ENCODE measurements at regions not wholly inside any gene's neighbourhood (a gene's known extent, or its start where the extent isn't known, plus 50 kb on each side); places are given as distances from the start of the nearest gene placed in this dataset.
"Not testable (repeated sequence)": the region's sequence is repeated elsewhere in the genome, so short reads cannot be mapped to it uniquely, and the experiment has no call there.

DNA sequence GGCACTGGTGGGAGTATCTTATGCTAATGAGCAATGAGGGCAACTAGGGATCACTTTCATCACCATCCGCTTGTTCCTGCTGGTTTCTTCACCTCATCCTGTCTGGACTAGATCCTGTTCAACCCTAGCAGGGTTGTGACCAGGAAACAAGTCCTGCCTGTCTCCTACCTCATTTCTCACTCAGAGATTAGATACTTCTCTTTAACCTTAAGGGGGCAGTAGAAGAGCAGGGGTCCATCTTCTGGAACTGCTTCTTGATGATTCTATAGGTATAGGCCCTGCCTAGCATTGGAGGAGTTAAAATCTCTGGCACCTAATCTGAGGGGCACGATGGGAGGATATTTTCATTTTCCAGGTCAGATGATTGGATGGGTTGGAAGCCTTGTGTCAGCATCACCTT is 415.5 kb downstream of the TGIF2LX start:
- H3K4me3 ChIP-seq (ENCODE audit: low read depth, low read length); H3K9ac ChIP-seq (ENCODE audit: low read depth, low read length); H3K27ac ChIP-seq (ENCODE audit: low read depth, low read length); H3K27me3 ChIP-seq (ENCODE audit: control insufficient read depth, insufficient read depth, low read length); H3K9me3 ChIP-seq (ENCODE audit: control insufficient read depth, insufficient read depth, low read length); H3K4me1 ChIP-seq (ENCODE audit: control insufficient read depth, insufficient read depth, low read length); H3K36me3 ChIP-seq (ENCODE audit: control insufficient read depth, insufficient read depth, low read length): not testable (repeated sequence)

DNA sequence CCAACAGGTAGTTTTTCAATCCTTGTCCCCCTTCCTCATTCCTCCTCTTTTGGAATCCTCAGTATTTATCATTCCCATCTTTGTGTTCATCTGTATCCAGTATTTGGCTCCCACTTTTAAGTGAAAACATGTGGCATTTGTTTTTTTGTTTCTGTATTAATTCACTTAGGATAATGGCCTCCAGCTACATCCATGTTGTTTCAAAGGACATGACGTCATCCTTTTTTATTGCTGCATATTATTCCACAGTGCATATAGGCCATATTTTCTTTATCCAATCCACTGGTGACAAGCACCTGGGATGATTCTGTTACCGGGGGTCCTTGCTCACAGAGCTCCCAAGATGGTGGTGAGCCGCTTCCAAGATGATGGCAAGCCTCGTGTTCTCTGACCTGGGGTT is 447.9 kb downstream of the TGIF2LX start:
- not testable (repeated sequence) for H3K27ac ChIP-seq (ENCODE audit: low read depth, low read length); H3K36me3 ChIP-seq (ENCODE audit: control insufficient read depth, insufficient read depth, low read length); H3K9ac ChIP-seq (ENCODE audit: low read depth, low read length); H3K4me1 ChIP-seq (ENCODE audit: control insufficient read depth, insufficient read depth, low read length); H3K9me3 ChIP-seq (ENCODE audit: control insufficient read depth, insufficient read depth, low read length); H3K4me3 ChIP-seq (ENCODE audit: low read depth, low read length); H3K27me3 ChIP-seq (ENCODE audit: control insufficient read depth, insufficient read depth, low read length)

DNA sequence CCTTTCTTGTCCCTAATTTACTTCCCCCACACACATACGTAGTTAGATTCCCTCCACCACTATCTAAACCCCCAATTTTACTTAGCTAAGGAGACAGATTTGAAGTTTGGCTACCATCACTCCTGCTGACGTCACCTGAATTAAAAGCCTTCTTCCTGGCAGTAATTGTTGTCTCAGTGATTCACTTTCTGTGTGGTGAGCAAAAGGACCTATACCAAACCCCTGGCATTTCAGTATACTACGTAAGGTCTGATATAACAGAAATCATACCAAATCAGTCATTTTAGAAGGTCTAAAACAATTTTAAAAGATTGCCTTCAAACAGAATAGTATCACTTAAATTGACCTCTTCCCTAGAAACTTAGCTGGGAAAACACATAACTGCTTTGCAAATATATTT is 476.3 kb downstream of the TGIF2LX start:
- H3K4me1 ChIP-seq (ENCODE audit: control insufficient read depth, insufficient read depth, low read length); H3K27me3 ChIP-seq (ENCODE audit: control insufficient read depth, insufficient read depth, low read length); H3K9ac ChIP-seq (ENCODE audit: low read depth, low read length); H3K27ac ChIP-seq (ENCODE audit: low read depth, low read length); H3K9me3 ChIP-seq (ENCODE audit: control insufficient read depth, insufficient read depth, low read length); H3K36me3 ChIP-seq (ENCODE audit: control insufficient read depth, insufficient read depth, low read length); H3K4me3 ChIP-seq (ENCODE audit: low read depth, low read length): not testable (repeated sequence)

DNA sequence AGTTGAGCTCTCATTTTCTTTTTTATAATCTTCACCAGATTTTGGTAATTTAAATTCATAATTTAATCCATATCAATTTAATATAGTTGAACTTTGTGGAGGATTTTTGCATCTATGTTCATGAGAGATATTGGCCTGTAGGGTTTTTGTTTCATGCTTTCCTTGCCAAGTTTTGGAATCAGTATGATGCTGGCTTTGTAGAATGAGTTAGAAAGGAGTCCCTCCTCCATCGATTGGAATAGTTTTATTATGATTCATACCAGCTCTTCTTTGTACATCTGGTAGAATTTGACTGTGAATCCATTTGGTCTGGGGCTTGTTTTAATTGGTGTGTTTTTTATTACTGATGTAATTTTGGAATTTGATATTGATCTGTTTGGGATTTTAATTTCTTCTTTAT is 480.5 kb downstream of the TGIF2LX start:
- not testable (repeated sequence) for H3K4me3 ChIP-seq (ENCODE audit: low read depth, low read length); H3K27me3 ChIP-seq (ENCODE audit: control insufficient read depth, insufficient read depth, low read length); H3K9ac ChIP-seq (ENCODE audit: low read depth, low read length); H3K9me3 ChIP-seq (ENCODE audit: control insufficient read depth, insufficient read depth, low read length); H3K36me3 ChIP-seq (ENCODE audit: control insufficient read depth, insufficient read depth, low read length); H3K27ac ChIP-seq (ENCODE audit: low read depth, low read length); H3K4me1 ChIP-seq (ENCODE audit: control insufficient read depth, insufficient read depth, low read length)

DNA sequence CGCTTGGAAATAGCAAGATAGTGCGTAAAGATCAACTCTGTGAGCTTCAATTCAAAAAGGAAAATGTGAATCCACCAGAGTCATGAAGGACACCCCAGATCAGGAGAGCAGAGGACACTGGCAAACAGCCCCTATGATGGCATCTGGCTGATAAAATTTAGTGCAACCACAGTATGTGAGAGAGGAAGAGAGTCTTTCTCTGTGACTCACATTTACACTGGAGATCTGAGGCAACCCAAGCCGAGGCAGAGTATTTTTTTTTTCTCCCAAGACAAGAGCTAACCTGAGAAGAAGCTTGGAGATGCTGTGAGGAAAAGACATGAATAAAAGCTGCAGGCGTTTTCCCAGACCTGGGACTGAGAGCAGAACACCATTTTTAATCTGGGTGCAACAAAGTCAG is 482.2 kb downstream of the TGIF2LX start:
- not testable (repeated sequence) for H3K4me1 ChIP-seq (ENCODE audit: control insufficient read depth, insufficient read depth, low read length); H3K36me3 ChIP-seq (ENCODE audit: control insufficient read depth, insufficient read depth, low read length); H3K4me3 ChIP-seq (ENCODE audit: low read depth, low read length); H3K27ac ChIP-seq (ENCODE audit: low read depth, low read length); H3K9ac ChIP-seq (ENCODE audit: low read depth, low read length); H3K9me3 ChIP-seq (ENCODE audit: control insufficient read depth, insufficient read depth, low read length); H3K27me3 ChIP-seq (ENCODE audit: control insufficient read depth, insufficient read depth, low read length)

DNA sequence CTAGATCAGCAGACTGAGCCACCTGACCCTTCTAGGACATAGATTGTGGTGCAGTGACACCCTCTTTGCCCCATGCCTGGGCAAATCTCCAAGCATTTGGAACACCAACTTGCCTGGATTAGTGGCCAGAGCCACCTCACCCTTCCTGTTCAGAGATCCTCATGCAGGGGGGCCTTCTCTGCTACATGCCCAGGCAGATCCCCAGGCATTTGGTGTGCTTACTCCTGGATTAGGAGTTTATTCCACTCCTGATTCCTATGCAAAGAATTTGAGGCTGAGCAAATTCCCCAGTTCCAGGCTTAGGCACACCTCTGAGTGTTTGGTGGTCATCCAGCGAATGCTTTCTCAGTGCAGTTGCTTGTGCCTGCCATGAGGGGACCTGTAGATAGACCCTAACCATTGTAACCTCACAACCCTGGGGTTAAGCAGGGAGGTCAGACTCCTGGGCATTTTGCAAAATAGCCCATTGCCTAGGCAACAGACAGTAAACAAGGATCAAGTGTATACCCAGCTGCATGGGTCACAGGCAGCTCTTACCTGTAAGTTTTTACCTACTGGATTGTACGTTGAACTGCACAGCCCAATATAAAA is 483.2 kb downstream of the TGIF2LX start:
- not testable (repeated sequence) for H3K9me3 ChIP-seq (ENCODE audit: control insufficient read depth, insufficient read depth, low read length); H3K36me3 ChIP-seq (ENCODE audit: control insufficient read depth, insufficient read depth, low read length); H3K9ac ChIP-seq (ENCODE audit: low read depth, low read length); H3K4me1 ChIP-seq (ENCODE audit: control insufficient read depth, insufficient read depth, low read length); H3K27me3 ChIP-seq (ENCODE audit: control insufficient read depth, insufficient read depth, low read length); H3K4me3 ChIP-seq (ENCODE audit: low read depth, low read length); H3K27ac ChIP-seq (ENCODE audit: low read depth, low read length)

DNA sequence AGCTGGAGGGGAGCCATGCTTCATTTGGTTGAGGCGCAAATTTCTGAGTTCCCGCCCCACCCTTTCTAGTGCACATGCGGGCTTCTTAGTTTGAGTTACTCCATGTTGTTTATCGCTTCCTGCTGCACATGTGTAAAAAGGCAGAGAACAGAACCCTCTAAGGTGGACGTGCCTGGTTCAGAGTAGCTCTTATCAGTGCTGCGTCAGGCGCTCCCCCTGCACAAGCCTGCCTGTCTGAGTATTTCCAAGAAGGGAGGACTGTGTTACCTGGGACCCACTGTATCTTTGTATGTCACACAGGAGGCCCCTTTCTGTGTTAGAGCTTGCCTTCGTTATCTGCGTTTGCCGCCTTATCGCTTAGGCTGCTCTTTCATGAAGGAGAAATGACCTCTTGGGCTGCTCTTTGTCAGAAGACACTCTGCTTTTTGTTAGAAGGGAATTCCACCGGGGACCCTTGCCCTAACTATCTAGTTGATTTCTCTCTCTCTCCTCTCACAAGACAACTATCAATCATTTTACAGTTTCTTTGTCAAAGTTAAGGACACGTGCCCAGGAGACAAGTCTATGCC is 532.1 kb downstream of the TGIF2LX start:
- not testable (repeated sequence) for H3K9me3 ChIP-seq (ENCODE audit: control insufficient read depth, insufficient read depth, low read length); H3K27me3 ChIP-seq (ENCODE audit: control insufficient read depth, insufficient read depth, low read length); H3K27ac ChIP-seq (ENCODE audit: low read depth, low read length); H3K9ac ChIP-seq (ENCODE audit: low read depth, low read length); H3K36me3 ChIP-seq (ENCODE audit: control insufficient read depth, insufficient read depth, low read length); H3K4me3 ChIP-seq (ENCODE audit: low read depth, low read length); H3K4me1 ChIP-seq (ENCODE audit: control insufficient read depth, insufficient read depth, low read length)

DNA sequence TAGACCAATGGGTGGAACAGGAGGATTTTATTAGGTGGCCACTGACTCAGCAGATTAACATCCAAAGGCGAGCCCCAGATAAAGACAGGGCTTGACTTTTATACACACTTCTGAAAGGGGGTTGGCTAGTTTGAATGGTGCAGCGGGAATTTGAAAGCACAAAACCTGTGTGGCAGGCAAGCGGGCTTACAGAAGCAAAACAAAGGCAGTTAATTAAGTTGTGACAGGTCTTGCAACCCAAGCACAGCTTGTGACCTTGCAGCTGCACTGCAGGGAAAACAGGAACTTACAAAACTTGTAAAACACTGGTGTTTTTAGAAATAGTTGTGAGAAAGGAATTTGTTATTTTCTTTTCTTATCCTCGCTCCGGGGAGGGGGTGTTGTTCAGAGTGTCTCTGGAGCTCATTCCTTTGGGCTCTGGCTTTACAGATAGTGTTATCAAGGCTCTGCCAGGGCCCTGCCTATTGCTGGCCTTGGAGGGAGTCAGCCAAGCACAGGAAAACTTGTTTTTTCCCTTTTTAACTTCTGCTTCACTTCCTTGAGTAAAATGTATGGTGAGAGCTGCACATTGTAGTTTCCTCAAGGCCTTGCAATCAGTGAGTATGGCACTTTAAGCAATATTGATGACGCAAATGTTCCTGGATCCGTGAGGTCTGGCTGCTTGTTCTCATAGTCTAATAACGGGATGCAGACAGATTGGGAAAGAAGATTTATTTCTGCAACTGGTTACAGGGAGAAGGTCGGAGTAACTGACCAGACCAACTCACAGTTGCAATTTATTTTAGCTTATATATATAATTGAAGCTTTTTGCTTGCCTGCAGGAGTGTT is 536.6 kb downstream of the TGIF2LX start:
- not testable (repeated sequence) for H3K27ac ChIP-seq (ENCODE audit: low read depth, low read length); H3K9me3 ChIP-seq (ENCODE audit: control insufficient read depth, insufficient read depth, low read length); H3K9ac ChIP-seq (ENCODE audit: low read depth, low read length); H3K27me3 ChIP-seq (ENCODE audit: control insufficient read depth, insufficient read depth, low read length); H3K4me1 ChIP-seq (ENCODE audit: control insufficient read depth, insufficient read depth, low read length); H3K36me3 ChIP-seq (ENCODE audit: control insufficient read depth, insufficient read depth, low read length); H3K4me3 ChIP-seq (ENCODE audit: low read depth, low read length)

DNA sequence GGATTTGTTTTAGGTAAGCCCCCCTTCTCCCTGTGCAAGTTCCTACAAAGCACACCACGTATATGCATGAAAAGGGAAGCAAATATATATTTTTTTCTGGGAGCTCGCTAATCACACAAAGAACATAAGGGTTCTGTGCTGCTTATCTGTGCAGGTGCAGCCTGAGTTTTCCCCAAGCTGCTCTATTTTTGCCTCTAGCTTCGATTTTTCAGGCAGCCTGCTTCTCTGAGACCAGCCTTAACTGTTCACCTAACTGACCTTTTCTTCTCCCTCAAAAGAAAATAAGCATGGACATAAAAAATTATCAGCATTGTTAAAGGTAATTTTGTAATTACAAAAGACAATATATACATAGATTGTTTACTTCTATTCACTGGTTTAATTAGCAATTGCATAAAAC is 552.7 kb downstream of the TGIF2LX start:
- not testable (repeated sequence) for H3K4me3 ChIP-seq (ENCODE audit: low read depth, low read length); H3K36me3 ChIP-seq (ENCODE audit: control insufficient read depth, insufficient read depth, low read length); H3K9ac ChIP-seq (ENCODE audit: low read depth, low read length); H3K27me3 ChIP-seq (ENCODE audit: control insufficient read depth, insufficient read depth, low read length); H3K4me1 ChIP-seq (ENCODE audit: control insufficient read depth, insufficient read depth, low read length); H3K9me3 ChIP-seq (ENCODE audit: control insufficient read depth, insufficient read depth, low read length); H3K27ac ChIP-seq (ENCODE audit: low read depth, low read length)

DNA sequence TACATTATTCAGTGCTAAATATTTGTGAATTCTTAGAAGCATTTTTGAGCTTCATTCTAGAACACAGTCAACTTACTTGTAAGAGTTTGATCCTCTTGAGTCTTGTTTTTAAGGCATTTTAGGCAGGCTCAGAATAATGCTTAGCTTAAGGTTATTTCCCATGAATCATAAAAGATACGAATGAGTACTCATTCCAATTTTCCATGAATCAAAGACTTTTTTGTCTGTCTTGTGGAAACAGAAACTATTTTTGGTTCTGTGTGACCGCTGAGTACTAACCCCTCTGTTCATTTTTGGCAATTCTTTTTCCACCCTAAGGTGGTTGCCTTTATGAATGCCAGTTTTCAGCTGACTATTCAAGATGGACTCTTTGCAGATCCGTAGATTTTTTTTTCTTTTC is 563.7 kb downstream of the TGIF2LX start:
- H3K27ac ChIP-seq (ENCODE audit: low read depth, low read length); H3K27me3 ChIP-seq (ENCODE audit: control insufficient read depth, insufficient read depth, low read length); H3K4me1 ChIP-seq (ENCODE audit: control insufficient read depth, insufficient read depth, low read length); H3K4me3 ChIP-seq (ENCODE audit: low read depth, low read length); H3K9ac ChIP-seq (ENCODE audit: low read depth, low read length); H3K9me3 ChIP-seq (ENCODE audit: control insufficient read depth, insufficient read depth, low read length); H3K36me3 ChIP-seq (ENCODE audit: control insufficient read depth, insufficient read depth, low read length): not testable (repeated sequence)

DNA sequence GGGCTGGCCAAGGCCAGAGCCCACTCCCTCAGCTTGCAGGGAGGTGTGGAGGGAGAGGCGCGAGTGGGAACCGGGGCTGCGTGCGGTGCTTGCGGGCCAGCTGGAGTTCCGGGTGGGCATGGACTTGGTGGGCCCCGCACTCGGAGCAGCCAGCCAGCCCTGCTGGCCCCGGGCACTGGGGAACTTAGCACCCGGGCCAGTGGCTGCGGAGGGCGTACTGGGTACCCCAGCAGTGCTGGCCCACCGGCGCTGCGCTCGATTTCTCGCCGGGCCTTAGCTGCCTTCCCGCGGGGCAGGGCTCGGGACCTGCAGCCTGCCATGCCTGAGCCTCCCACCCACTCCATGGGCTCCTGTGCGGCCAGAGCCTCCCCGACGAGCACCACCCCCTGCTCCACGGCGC is 599.6 kb downstream of the TGIF2LX start:
- H3K36me3 ChIP-seq (ENCODE audit: control insufficient read depth, insufficient read depth, low read length); H3K9me3 ChIP-seq (ENCODE audit: control insufficient read depth, insufficient read depth, low read length); H3K9ac ChIP-seq (ENCODE audit: low read depth, low read length); H3K4me1 ChIP-seq (ENCODE audit: control insufficient read depth, insufficient read depth, low read length); H3K4me3 ChIP-seq (ENCODE audit: low read depth, low read length); H3K27me3 ChIP-seq (ENCODE audit: control insufficient read depth, insufficient read depth, low read length); H3K27ac ChIP-seq (ENCODE audit: low read depth, low read length): not testable (repeated sequence)
